ENCODE measurements at regions not wholly inside any gene's neighbourhood (a gene's known extent, or its start where the extent isn't known, plus 50 kb on each side); places are given as distances from the start of the nearest gene placed in this dataset.
"Not testable (repeated sequence)": the region's sequence is repeated elsewhere in the genome, so short reads cannot be mapped to it uniquely, and the experiment has no call there.

GRCh38 chr5:154652746-154653417 lies 102.3 kb upstream of the LARP1 start:
- DNase-seq (ENCODE audit: low read depth), result no peak

GRCh38 chr5:154651795-154652194 lies 103.4 kb upstream of the LARP1 start:
- DNase-seq (ENCODE audit: low read depth), result not testable (repeated sequence)

- DNase-seq (ENCODE audit: low read depth), result peak; percentile 49
Measured at GRCh38 chr5:154648706-154649105, 106.5 kb upstream of the LARP1 start.

- DNase-seq (ENCODE audit: low read depth), result no peak
Measured at GRCh38 chr5:154648229-154648628, 106.9 kb upstream of the LARP1 start.

- no peak for DNase-seq (ENCODE audit: low read depth)
Measured at GRCh38 chr5:154647761-154648145, 107.4 kb upstream of the LARP1 start.

- no peak for DNase-seq (ENCODE audit: low read depth)
Measured at GRCh38 chr5:154647114-154647760, 107.9 kb upstream of the LARP1 start.

- DNase-seq (ENCODE audit: low read depth), result no peak
Measured at GRCh38 chr5:154646745-154647113, 108.4 kb upstream of the LARP1 start.

- no peak for DNase-seq (ENCODE audit: low read depth)
Measured at GRCh38 chr5:154644745-154645411, 110.3 kb upstream of the LARP1 start.

GRCh38 chr5:154642499-154643245 lies 112.5 kb upstream of the LARP1 start:
- peak; percentile 14 for DNase-seq (ENCODE audit: low read depth)

GRCh38 chr5:154640213-154640831 lies 114.9 kb upstream of the LARP1 start:
- peak; percentile 13 for DNase-seq (ENCODE audit: low read depth)

- not testable (repeated sequence) for DNase-seq (ENCODE audit: low read depth)
Measured at GRCh38 chr5:154636786-154637185, 118.4 kb upstream of the LARP1 start.

GRCh38 chr5:154636271-154636670 lies 118.9 kb upstream of the LARP1 start:
- not testable (repeated sequence) for DNase-seq (ENCODE audit: low read depth)

GRCh38 chr5:154633744-154634143 lies 121.4 kb upstream of the LARP1 start:
- DNase-seq (ENCODE audit: low read depth), result not testable (repeated sequence)

- no peak for DNase-seq (ENCODE audit: low read depth)
Measured at GRCh38 chr5:154631141-154631540, 124.0 kb upstream of the LARP1 start.

GRCh38 chr5:154630410-154630809 lies 124.8 kb upstream of the LARP1 start:
- DNase-seq (ENCODE audit: low read depth), result no peak

- DNase-seq (ENCODE audit: low read depth), result no peak
Measured at GRCh38 chr5:154628685-154629084, 126.5 kb upstream of the LARP1 start.

GRCh38 chr5:154627698-154628678 lies 127.2 kb upstream of the LARP1 start:
- no peak for DNase-seq (ENCODE audit: low read depth)

GRCh38 chr5:154626876-154627557 lies 128.2 kb upstream of the LARP1 start:
- DNase-seq (ENCODE audit: low read depth), result no peak

- DNase-seq (ENCODE audit: low read depth), result no peak
Measured at GRCh38 chr5:154625031-154625430, 130.1 kb upstream of the LARP1 start.

- DNase-seq (ENCODE audit: low read depth), result no peak
Measured at GRCh38 chr5:154624341-154624740, 130.8 kb upstream of the LARP1 start.
